H1 (cell line): ENCODE measurements at regions not wholly inside any gene's neighbourhood (a gene's known extent, or its start where the extent isn't known, plus 50 kb on each side); places are given as distances from the start of the nearest gene placed in this dataset.

Experiments
- BCL11A ChIP-seq, 2 experiments: IDR thresholded peaks; one replicate each; pipeline ENCODE4 v1.6.1; 2011; ENCODE audit warnings: low read depth in 2 of 2, low read length in 2 of 2, mild to moderate bottlenecking in 2 of 2
- CHD7 ChIP-seq: fragments of 300-600 bp; sonication (generic); IDR thresholded peaks from 2 replicates; pipeline ENCODE4 v1.7.1; 2012; ENCODE audit warnings: low read length, moderate library complexity, mild to moderate bottlenecking, inconsistent platforms; ENCODE audit not compliant: insufficient replicate concordance
- CTBP2 ChIP-seq: IDR thresholded peaks from 2 replicates; pipeline ENCODE4 v1.7.0; 2011; ENCODE audit warnings: borderline replicate concordance, mild to moderate bottlenecking, moderate library complexity, mixed read lengths, low read length; ENCODE audit not compliant: insufficient read depth, insufficient read length
- JUND ChIP-seq: IDR thresholded peaks from 2 replicates; pipeline ENCODE4 v1.6.1; 2011; ENCODE audit warnings: mild to moderate bottlenecking, improper control_type of control experiment, low read length
- KDM1A ChIP-seq: fragments of 200-600, 300-600 bp; sonication (generic); IDR thresholded peaks from 2 replicates; pipeline ENCODE4 v1.7.1; 2016; ENCODE audit warnings: mild to moderate bottlenecking, low read length, borderline replicate concordance
- KDM4A ChIP-seq: IDR thresholded peaks from one replicate; pipeline ENCODE4 v1.7.1; 2012; ENCODE audit warnings: low read depth, mild to moderate bottlenecking, moderate library complexity, low read length, inconsistent platforms; ENCODE audit not compliant: severe bottlenecking
- NRF1 ChIP-seq: IDR thresholded peaks from 2 replicates; pipeline ENCODE4 v1.6.1; 2011; ENCODE audit warnings: mild to moderate bottlenecking, low read depth, low read length, improper control_type of control experiment
- RFX5 ChIP-seq: IDR thresholded peaks from 2 replicates; pipeline ENCODE4 v1.6.1; 2011; ENCODE audit warnings: low read depth, low read length, improper control_type of control experiment, borderline replicate concordance
- TF ChIP-seq, protein P1 (sequence below), 3 experiments: IDR thresholded peaks; 1 replicate in 2 of 3; 2 replicates in 1 of 3; pipeline versions ENCODE4 v1.5.1 to v1.6.1; 2011; ENCODE audit warnings: low read length in 3 of 3, mild to moderate bottlenecking in 3 of 3, inconsistent platforms in 2 of 3, low read depth in 1 of 3, moderate library complexity in 1 of 3; ENCODE audit not compliant: insufficient read depth in 1 of 3; ENCODE audit errors: control extremely low read depth in 1 of 3

DNA sequence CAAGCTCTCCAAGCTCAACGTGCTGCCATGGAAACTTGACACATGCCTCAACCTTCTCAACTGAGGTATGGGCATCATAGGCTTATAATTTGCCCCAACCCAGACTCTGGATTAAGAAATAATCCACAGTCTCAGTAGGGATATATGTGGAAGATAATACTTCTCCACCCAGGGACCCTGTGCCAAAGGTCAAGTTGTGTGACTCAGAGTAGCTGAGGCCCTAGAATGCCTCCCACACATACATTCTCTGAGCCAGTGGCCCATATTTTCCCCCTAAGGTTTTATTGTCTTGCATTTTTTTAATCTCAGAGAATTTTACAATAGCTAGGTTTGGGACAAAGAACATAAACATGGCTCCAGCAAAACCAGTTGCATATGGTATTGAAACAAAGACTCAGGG is 283.1 kb downstream of the IDS start (continued):
- no peak for TF ChIP-seq CHD7
- TF ChIP-seq RFX5 = no peak
- no peak for TF ChIP-seq BCL11A (IDR thresholded peaks at IDR 0.05; ENCODE audit: low read depth in 2 of 2, low read length in 2 of 2)
- TF ChIP-seq, protein P1, sequence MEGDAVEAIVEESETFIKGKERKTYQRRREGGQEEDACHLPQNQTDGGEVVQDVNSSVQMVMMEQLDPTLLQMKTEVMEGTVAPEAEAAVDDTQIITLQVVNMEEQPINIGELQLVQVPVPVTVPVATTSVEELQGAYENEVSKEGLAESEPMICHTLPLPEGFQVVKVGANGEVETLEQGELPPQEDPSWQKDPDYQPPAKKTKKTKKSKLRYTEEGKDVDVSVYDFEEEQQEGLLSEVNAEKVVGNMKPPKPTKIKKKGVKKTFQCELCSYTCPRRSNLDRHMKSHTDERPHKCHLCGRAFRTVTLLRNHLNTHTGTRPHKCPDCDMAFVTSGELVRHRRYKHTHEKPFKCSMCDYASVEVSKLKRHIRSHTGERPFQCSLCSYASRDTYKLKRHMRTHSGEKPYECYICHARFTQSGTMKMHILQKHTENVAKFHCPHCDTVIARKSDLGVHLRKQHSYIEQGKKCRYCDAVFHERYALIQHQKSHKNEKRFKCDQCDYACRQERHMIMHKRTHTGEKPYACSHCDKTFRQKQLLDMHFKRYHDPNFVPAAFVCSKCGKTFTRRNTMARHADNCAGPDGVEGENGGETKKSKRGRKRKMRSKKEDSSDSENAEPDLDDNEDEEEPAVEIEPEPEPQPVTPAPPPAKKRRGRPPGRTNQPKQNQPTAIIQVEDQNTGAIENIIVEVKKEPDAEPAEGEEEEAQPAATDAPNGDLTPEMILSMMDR (IDR thresholded peaks at IDR 0.05; ENCODE audit: control extremely low read depth in 1 of 3, insufficient read depth in 1 of 3, low read depth in 1 of 3, low read length in 3 of 3) = no peak
- TF ChIP-seq KDM1A = no peak
- no peak for TF ChIP-seq NRF1
- TF ChIP-seq KDM4A = no peak
- TF ChIP-seq JUND = no peak
- no peak for TF ChIP-seq CTBP2
